NCI-H774 (cell line): ENCODE measurements at regions not wholly inside any gene's neighbourhood (a gene's known extent, or its start where the extent isn't known, plus 50 kb on each side); places are given as distances from the start of the nearest gene placed in this dataset.
"Not testable (repeated sequence)": the region's sequence is repeated elsewhere in the genome, so short reads cannot be mapped to it uniquely, and the experiment has no call there.

ENCODE experiments used
- DNase-seq: peaks from one replicate; lab custom pipeline; 2025; lab: John Stamatoyannopoulos, UW

GRCh38 chr10:62996925-62997324, 136.2 kb upstream of the NRBF2 start:
- DNase-seq = no peak

GRCh38 chr10:62996516-62996915, 136.6 kb upstream of the NRBF2 start:
- no peak for DNase-seq

GRCh38 chr10:62993121-62993520, 140.0 kb upstream of the NRBF2 start:
- no peak for DNase-seq

GRCh38 chr10:62992145-62992721, 140.9 kb upstream of the NRBF2 start:
- no peak for DNase-seq

- DNase-seq = no peak
These were observed 143.0 kb upstream of the NRBF2 start for GRCh38 chr10:62990126-62990525.

- DNase-seq = no peak
These were observed 147.1 kb upstream of the NRBF2 start for GRCh38 chr10:62985807-62986600.

- no peak for DNase-seq
These were observed 152.0 kb upstream of the NRBF2 start for GRCh38 chr10:62981096-62981495.

- no peak for DNase-seq
These were observed 152.4 kb upstream of the NRBF2 start for GRCh38 chr10:62980687-62981086.

GRCh38 chr10:62979921-62980320, 153.2 kb upstream of the NRBF2 start:
- DNase-seq = no peak

GRCh38 chr10:62978482-62978881, 154.6 kb upstream of the NRBF2 start:
- no peak for DNase-seq

- DNase-seq = not testable (repeated sequence)
These were observed 158.3 kb upstream of the NRBF2 start for GRCh38 chr10:62974795-62975194.

- no peak for DNase-seq
These were observed 155.9 kb upstream of the EGR2 start for GRCh38 chr10:62972103-62972502.

- DNase-seq = no peak
These were observed 147.9 kb upstream of the EGR2 start for GRCh38 chr10:62964026-62964425.

- DNase-seq = no peak
These were observed 145.9 kb upstream of the EGR2 start for GRCh38 chr10:62961951-62962523.

- DNase-seq = no peak
These were observed 144.2 kb upstream of the EGR2 start for GRCh38 chr10:62960416-62960815.

- no peak for DNase-seq
These were observed 143.4 kb upstream of the EGR2 start for GRCh38 chr10:62959553-62959952.

GRCh38 chr10:62958980-62959379, 142.8 kb upstream of the EGR2 start:
- no peak for DNase-seq

- DNase-seq = no peak
These were observed 130.1 kb upstream of the EGR2 start for GRCh38 chr10:62946278-62946677.

- DNase-seq = no peak
These were observed 123.5 kb upstream of the EGR2 start for GRCh38 chr10:62939698-62940097.

GRCh38 chr10:62938672-62939071, 122.5 kb upstream of the EGR2 start:
- DNase-seq = no peak

GRCh38 chr10:62937674-62938073, 121.5 kb upstream of the EGR2 start:
- DNase-seq = no peak

GRCh38 chr10:62935022-62935421, 118.9 kb upstream of the EGR2 start:
- no peak for DNase-seq

GRCh38 chr10:62934258-62934657, 118.1 kb upstream of the EGR2 start:
- no peak for DNase-seq
